ENCODE measurements at regions not wholly inside any gene's neighbourhood (a gene's known extent, or its start where the extent isn't known, plus 50 kb on each side); places are given as distances from the start of the nearest gene placed in this dataset.

GRCh38 chr9:22241024-22241423 is 205.6 kb upstream of the DMRTA1 start:
- TF ChIP-seq EZH2 (IDR thresholded peaks at IDR 0.05; ENCODE audit: low read depth) (no peak), CTCF (conservative IDR thresholded peaks at IDR 0.05) (no peak)

Data from PC-9 (cell line).